ENCODE measurements at regions not wholly inside any gene's neighbourhood (a gene's known extent, or its start where the extent isn't known, plus 50 kb on each side); places are given as distances from the start of the nearest gene placed in this dataset.

- TF ChIP-seq FOXA1 (IDR thresholded peaks at IDR 0.05) (no peak), SUZ12 (IDR thresholded peaks at IDR 0.05) (no peak), SP1 (IDR thresholded peaks at IDR 0.05) (no peak), BHLHE40 (IDR thresholded peaks at IDR 0.05; ENCODE audit: borderline replicate concordance) (no peak), LEF1 (IDR thresholded peaks at IDR 0.05; ENCODE audit: borderline replicate concordance) (no peak), FOXK2 (IDR thresholded peaks at IDR 0.05) (no peak), ELF4 (IDR thresholded peaks at IDR 0.05) (no peak), FOXM1 (IDR thresholded peaks at IDR 0.05; ENCODE audit: borderline replicate concordance) (no peak), TARDBP (IDR thresholded peaks at IDR 0.05) (no peak), ARNT (IDR thresholded peaks at IDR 0.05) (no peak), ZNF384 (IDR thresholded peaks at IDR 0.05) (no peak), L3MBTL2 (conservative IDR thresholded peaks at IDR 0.05) (no peak), CTBP1 (IDR thresholded peaks at IDR 0.05; ENCODE audit: borderline replicate concordance) (no peak), HDGF (IDR thresholded peaks at IDR 0.05; ENCODE audit: borderline replicate concordance) (no peak)
Measured at GRCh38 chr4:133996431-133997121, 205.0 kb downstream of the PABPC4L start.

Measured in HEK293T (cell line).